ENCODE measurements at regions not wholly inside any gene's neighbourhood (a gene's known extent, or its start where the extent isn't known, plus 50 kb on each side); places are given as distances from the start of the nearest gene placed in this dataset.

DNA sequence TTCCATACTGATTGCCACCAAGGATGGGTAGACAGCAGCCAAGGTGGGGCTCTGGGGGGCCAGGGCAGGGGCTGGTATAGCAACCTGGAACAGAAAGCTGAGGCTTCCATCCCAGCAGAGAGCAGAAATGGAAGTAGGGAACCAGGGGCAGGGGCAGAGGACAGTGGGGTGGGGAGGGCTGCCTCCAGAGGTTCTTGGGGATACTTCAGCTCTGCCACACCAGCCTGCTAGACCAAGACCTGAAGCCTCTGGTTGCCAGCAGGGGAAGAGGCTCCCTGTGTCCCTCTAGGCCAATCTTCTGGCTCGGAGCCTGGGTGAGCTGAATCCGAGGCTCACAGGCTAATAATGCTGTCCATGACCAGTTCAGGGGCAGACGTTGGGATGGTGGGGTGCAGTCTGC is 329.0 kb downstream of the DYSF start:
- no peak overlapping the region for H3K4me3 ChIP-seq (ENCODE audit: low read depth, low read length)
- H3K36me3 ChIP-seq (ENCODE audit: control insufficient read depth, insufficient read depth, low read length), result no peaks in the 10 kb centered on the region
- H3K27ac ChIP-seq (ENCODE audit: low read depth, low read length), result no peak overlapping the region
- no peaks in the 10 kb centered on the region for H3K9me3 ChIP-seq (ENCODE audit: control insufficient read depth, insufficient read depth, low read depth, low read length)
- H3K9ac ChIP-seq (ENCODE audit: low read length), result no peak overlapping the region
- peaks cover 20% of the 10 kb centered on the region; the same call in 1 of the 2 replicates for H3K4me1 ChIP-seq (ENCODE audit: control insufficient read depth, insufficient read depth, low read length)
- no peaks in the 10 kb centered on the region; the same call in 1 of the 2 replicates for H3K27me3 ChIP-seq (ENCODE audit: control insufficient read depth, insufficient read depth, low read length)

DNA sequence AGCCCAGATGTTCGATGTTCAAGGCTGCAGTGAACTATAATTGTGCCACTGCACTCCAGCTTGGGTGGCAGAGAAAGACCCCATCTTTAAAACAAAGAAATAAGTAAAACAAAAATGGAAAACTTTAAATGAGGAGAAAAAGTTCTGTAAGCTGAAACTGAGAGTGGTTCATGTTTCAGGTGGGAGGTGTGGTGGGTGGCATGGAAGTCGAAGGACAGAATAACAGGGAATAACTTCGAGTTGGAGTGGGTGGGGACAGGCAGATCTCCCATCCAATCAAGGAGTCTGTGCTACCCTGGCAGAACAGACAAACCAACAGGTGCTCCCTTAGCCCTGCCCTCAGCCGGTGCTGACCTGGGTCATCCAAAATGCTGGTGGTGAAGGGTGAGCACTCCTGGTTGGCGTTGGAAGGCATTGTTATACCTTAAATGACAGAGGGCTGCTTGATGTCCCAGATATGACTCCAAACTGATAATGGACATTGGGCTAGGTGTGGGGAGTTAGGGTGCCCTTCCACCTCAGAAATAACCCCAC is 328.4 kb downstream of the DYSF start:
- Histone ChIP-seq H3K27ac (ENCODE audit: low read depth, low read length) (no peak overlapping the region), H3K27me3 (ENCODE audit: control insufficient read depth, insufficient read depth, low read length) (no peaks in the 10 kb centered on the region; the same call in 1 of the 2 replicates), H3K4me1 (ENCODE audit: control insufficient read depth, insufficient read depth, low read length) (peaks cover 20% of the 10 kb centered on the region; the same call in 1 of the 2 replicates), H3K36me3 (ENCODE audit: control insufficient read depth, insufficient read depth, low read length) (no peaks in the 10 kb centered on the region), H3K4me3 (ENCODE audit: low read depth, low read length) (no peak overlapping the region), H3K9ac (ENCODE audit: low read length) (no peak overlapping the region), H3K9me3 (ENCODE audit: control insufficient read depth, insufficient read depth, low read depth, low read length) (no peaks in the 10 kb centered on the region)

DNA sequence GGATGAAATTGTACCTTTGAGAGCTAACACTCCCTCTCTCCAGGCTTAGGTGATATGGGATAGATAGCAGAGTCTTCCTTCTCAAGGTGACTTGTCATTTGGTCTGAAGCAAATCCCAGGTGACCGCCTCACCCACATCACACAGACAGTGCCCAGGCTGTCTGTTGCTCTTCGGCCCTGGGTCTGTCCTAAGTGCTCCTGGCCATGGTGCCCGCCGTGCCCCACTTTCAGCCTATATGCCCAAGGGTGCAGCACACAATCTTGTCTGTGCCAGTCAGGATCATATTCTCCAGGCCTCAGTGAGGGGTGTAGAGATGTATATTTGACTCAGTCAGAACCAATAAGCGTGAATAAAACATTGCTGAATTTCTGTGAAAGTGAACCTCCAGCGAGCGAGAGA is 326.8 kb downstream of the DYSF start:
- Histone ChIP-seq H3K36me3 (ENCODE audit: control insufficient read depth, insufficient read depth, low read length) (no peaks in the 10 kb centered on the region), H3K9me3 (ENCODE audit: control insufficient read depth, insufficient read depth, low read depth, low read length) (no peaks in the 10 kb centered on the region), H3K9ac (ENCODE audit: low read length) (no peak overlapping the region), H3K4me3 (ENCODE audit: low read depth, low read length) (no peak overlapping the region), H3K4me1 (ENCODE audit: control insufficient read depth, insufficient read depth, low read length) (peaks cover 10% of the 10 kb centered on the region; the same call in 1 of the 2 replicates), H3K27me3 (ENCODE audit: control insufficient read depth, insufficient read depth, low read length) (no peaks in the 10 kb centered on the region; the same call in 1 of the 2 replicates), H3K27ac (ENCODE audit: low read depth, low read length) (no peak overlapping the region)

DNA sequence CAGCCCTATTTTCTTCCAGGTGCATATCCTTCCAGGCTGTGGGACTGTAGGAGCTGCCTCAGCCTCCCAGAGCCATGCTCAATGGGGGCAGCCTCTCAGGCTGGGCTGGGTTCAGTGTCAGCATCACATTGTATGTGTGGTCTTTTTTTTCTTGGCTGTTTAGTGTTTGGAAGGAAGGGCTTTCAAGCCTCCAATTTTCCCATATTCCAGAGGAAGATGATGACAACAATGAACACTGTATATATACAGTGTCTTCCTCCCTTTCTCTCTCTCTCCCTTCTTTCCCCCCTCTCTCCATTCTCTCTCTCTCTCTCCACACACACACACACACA is 326.4 kb downstream of the DYSF start:
- H3K36me3 ChIP-seq (ENCODE audit: control insufficient read depth, insufficient read depth, low read length), result no peaks in the 10 kb centered on the region
- H3K27me3 ChIP-seq (ENCODE audit: control insufficient read depth, insufficient read depth, low read length), result no peaks in the 10 kb centered on the region; the same call in 1 of the 2 replicates
- no peak overlapping the region for H3K27ac ChIP-seq (ENCODE audit: low read depth, low read length)
- H3K9ac ChIP-seq (ENCODE audit: low read length), result no peak overlapping the region
- H3K4me1 ChIP-seq (ENCODE audit: control insufficient read depth, insufficient read depth, low read length), result peaks cover 6% of the 10 kb centered on the region; the same call in 1 of the 2 replicates
- H3K4me3 ChIP-seq (ENCODE audit: low read depth, low read length), result no peak overlapping the region
- H3K9me3 ChIP-seq (ENCODE audit: control insufficient read depth, insufficient read depth, low read depth, low read length), result no peaks in the 10 kb centered on the region

- peaks cover 3% of the 10 kb centered on the region; the same call in 1 of the 2 replicates for H3K4me1 ChIP-seq (ENCODE audit: control insufficient read depth, insufficient read depth, low read length)
- H3K36me3 ChIP-seq (ENCODE audit: control insufficient read depth, insufficient read depth, low read length), result no peaks in the 10 kb centered on the region
- H3K4me3 ChIP-seq (ENCODE audit: low read depth, low read length), result no peak overlapping the region
- H3K9ac ChIP-seq (ENCODE audit: low read length), result no peak overlapping the region
- H3K27ac ChIP-seq (ENCODE audit: low read depth, low read length), result no peak overlapping the region
- no peaks in the 10 kb centered on the region for H3K9me3 ChIP-seq (ENCODE audit: control insufficient read depth, insufficient read depth, low read depth, low read length)
- H3K27me3 ChIP-seq (ENCODE audit: control insufficient read depth, insufficient read depth, low read length), result no peaks in the 10 kb centered on the region; the same call in 1 of the 2 replicates
These were observed 325.8 kb downstream of the DYSF start for GRCh38 chr2:71778936-71779773.

- Histone ChIP-seq H3K4me3 (ENCODE audit: low read depth, low read length) (no peak overlapping the region), H3K9me3 (ENCODE audit: control insufficient read depth, insufficient read depth, low read depth, low read length) (no peaks in the 10 kb centered on the region), H3K27me3 (ENCODE audit: control insufficient read depth, insufficient read depth, low read length) (no peaks in the 10 kb centered on the region; the same call in 1 of the 2 replicates), H3K9ac (ENCODE audit: low read length) (no peak overlapping the region), H3K4me1 (ENCODE audit: control insufficient read depth, insufficient read depth, low read length) (peaks cover 3% of the 10 kb centered on the region; the same call in 1 of the 2 replicates), H3K36me3 (ENCODE audit: control insufficient read depth, insufficient read depth, low read length) (no peaks in the 10 kb centered on the region), H3K27ac (ENCODE audit: low read depth, low read length) (no peak overlapping the region)
These were observed 325.2 kb downstream of the DYSF start for GRCh38 chr2:71778514-71778913.

- H3K9me3 ChIP-seq (ENCODE audit: control insufficient read depth, insufficient read depth, low read depth, low read length), result no peaks in the 10 kb centered on the region
- no peak overlapping the region for H3K4me3 ChIP-seq (ENCODE audit: low read depth, low read length)
- H3K9ac ChIP-seq (ENCODE audit: low read length), result no peak overlapping the region
- no peaks in the 10 kb centered on the region for H3K36me3 ChIP-seq (ENCODE audit: control insufficient read depth, insufficient read depth, low read length)
- no peaks in the 10 kb centered on the region; the same call in 1 of the 2 replicates for H3K27me3 ChIP-seq (ENCODE audit: control insufficient read depth, insufficient read depth, low read length)
- H3K27ac ChIP-seq (ENCODE audit: low read depth, low read length), result no peak overlapping the region
- H3K4me1 ChIP-seq (ENCODE audit: control insufficient read depth, insufficient read depth, low read length), result peaks cover 3% of the 10 kb centered on the region; the same call in 1 of the 2 replicates
These were observed 324.6 kb downstream of the DYSF start for GRCh38 chr2:71777946-71778345.

DNA sequence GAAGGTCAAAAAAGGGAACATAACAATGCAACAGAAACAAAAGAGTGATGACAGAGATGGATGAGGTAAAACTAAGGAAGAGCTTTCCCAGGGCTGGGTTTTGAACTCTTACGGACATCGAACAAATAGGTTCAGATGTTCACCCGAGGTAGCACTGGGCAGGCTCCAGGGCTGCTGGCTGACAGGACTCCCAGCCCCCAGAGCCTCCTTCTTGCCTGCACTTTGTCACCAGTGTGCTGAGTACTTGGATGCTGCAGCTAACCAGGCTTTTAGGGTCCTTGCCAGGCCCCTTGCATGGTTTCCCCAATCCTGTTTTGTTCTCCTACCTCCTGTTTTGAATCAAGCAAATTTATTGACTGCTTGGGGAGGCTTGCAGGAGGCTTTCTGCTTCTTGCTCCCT is 322.9 kb downstream of the DYSF start:
- Histone ChIP-seq H3K36me3 (ENCODE audit: control insufficient read depth, insufficient read depth, low read length) (no peaks in the 10 kb centered on the region), H3K9me3 (ENCODE audit: control insufficient read depth, insufficient read depth, low read depth, low read length) (peaks cover 1% of the 10 kb centered on the region; the same call in 1 of the 2 replicates), H3K27ac (ENCODE audit: low read depth, low read length) (no peak overlapping the region), H3K9ac (ENCODE audit: low read length) (no peak overlapping the region), H3K27me3 (ENCODE audit: control insufficient read depth, insufficient read depth, low read length) (no peaks in the 10 kb centered on the region; the same call in 1 of the 2 replicates), H3K4me1 (ENCODE audit: control insufficient read depth, insufficient read depth, low read length) (peaks cover 3% of the 10 kb centered on the region; the same call in 1 of the 2 replicates), H3K4me3 (ENCODE audit: low read depth, low read length) (no peak overlapping the region)

DNA sequence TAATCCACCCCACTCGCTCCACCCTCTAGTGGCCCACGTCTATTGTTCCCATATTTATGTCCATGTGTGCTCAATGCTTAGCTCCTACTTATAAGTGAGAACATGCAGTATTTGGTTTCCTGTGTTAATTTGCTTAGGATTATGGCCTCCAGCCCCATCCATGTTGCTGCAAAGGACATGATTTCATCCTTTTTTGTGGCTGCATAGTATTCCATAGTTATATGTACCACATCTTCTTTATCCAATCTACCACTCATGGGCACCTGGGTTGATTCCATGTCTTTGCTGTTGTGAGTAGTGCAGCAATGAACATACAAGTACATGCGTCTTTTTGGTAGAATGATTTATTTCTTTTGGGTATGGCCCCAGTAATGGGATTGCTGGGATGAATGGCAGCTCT is 319.9 kb downstream of the DYSF start:
- no peak overlapping the region for H3K4me3 ChIP-seq (ENCODE audit: low read depth, low read length)
- no peak overlapping the region for H3K9ac ChIP-seq (ENCODE audit: low read length)
- no peak overlapping the region for H3K27ac ChIP-seq (ENCODE audit: low read depth, low read length)
- no peaks in the 10 kb centered on the region for H3K36me3 ChIP-seq (ENCODE audit: control insufficient read depth, insufficient read depth, low read length)
- no peaks in the 10 kb centered on the region for H3K27me3 ChIP-seq (ENCODE audit: control insufficient read depth, insufficient read depth, low read length)
- no peaks in the 10 kb centered on the region for H3K4me1 ChIP-seq (ENCODE audit: control insufficient read depth, insufficient read depth, low read length)
- peaks cover 7% of the 10 kb centered on the region for H3K9me3 ChIP-seq (ENCODE audit: control insufficient read depth, insufficient read depth, low read depth, low read length)

GRCh38 chr2:71772510-71773172 is 319.3 kb downstream of the DYSF start:
- Histone ChIP-seq H3K4me3 (ENCODE audit: low read depth, low read length) (no peak overlapping the region), H3K27ac (ENCODE audit: low read depth, low read length) (no peak overlapping the region), H3K4me1 (ENCODE audit: control insufficient read depth, insufficient read depth, low read length) (no peaks in the 10 kb centered on the region), H3K36me3 (ENCODE audit: control insufficient read depth, insufficient read depth, low read length) (no peaks in the 10 kb centered on the region), H3K27me3 (ENCODE audit: control insufficient read depth, insufficient read depth, low read length) (no peaks in the 10 kb centered on the region), H3K9ac (ENCODE audit: low read length) (no peak overlapping the region), H3K9me3 (ENCODE audit: control insufficient read depth, insufficient read depth, low read depth, low read length) (peaks cover 7% of the 10 kb centered on the region)

- H3K27me3 ChIP-seq (ENCODE audit: control insufficient read depth, insufficient read depth, low read length), result no peaks in the 10 kb centered on the region
- no peak overlapping the region for H3K27ac ChIP-seq (ENCODE audit: low read depth, low read length)
- H3K4me3 ChIP-seq (ENCODE audit: low read depth, low read length), result no peak overlapping the region
- H3K9me3 ChIP-seq (ENCODE audit: control insufficient read depth, insufficient read depth, low read depth, low read length), result peaks cover 7% of the 10 kb centered on the region
- no peaks in the 10 kb centered on the region for H3K36me3 ChIP-seq (ENCODE audit: control insufficient read depth, insufficient read depth, low read length)
- no peaks in the 10 kb centered on the region for H3K4me1 ChIP-seq (ENCODE audit: control insufficient read depth, insufficient read depth, low read length)
- no peak overlapping the region for H3K9ac ChIP-seq (ENCODE audit: low read length)
These were observed 314.3 kb downstream of the DYSF start for GRCh38 chr2:71767663-71768062.

All from HUES6 (cell line).